ENCODE measurements at regions not wholly inside any gene's neighbourhood (a gene's known extent, or its start where the extent isn't known, plus 50 kb on each side); places are given as distances from the start of the nearest gene placed in this dataset.
"Not testable (repeated sequence)": the region's sequence is repeated elsewhere in the genome, so short reads cannot be mapped to it uniquely, and the experiment has no call there.

- not testable (repeated sequence) for DNase-seq
Observed at GRCh38 chr7:10649120-10649519, 324.6 kb upstream of the PHF14 start.

GRCh38 chr7:10655031-10655430, 318.6 kb upstream of the PHF14 start:
- no peak for DNase-seq

- DNase-seq = no peak
Observed at GRCh38 chr7:10657201-10657600, 316.5 kb upstream of the PHF14 start.

GRCh38 chr7:10657837-10658236, 315.8 kb upstream of the PHF14 start:
- no peak for DNase-seq

- DNase-seq = no peak
Observed at GRCh38 chr7:10662491-10662890, 311.2 kb upstream of the PHF14 start.

- no peak for DNase-seq
Observed at GRCh38 chr7:10662982-10663884, 310.4 kb upstream of the PHF14 start.

- DNase-seq = no peak
Observed at GRCh38 chr7:10672186-10672585, 301.5 kb upstream of the PHF14 start.

- DNase-seq = no peak
Observed at GRCh38 chr7:10677211-10677610, 296.5 kb upstream of the PHF14 start.

GRCh38 chr7:10677668-10678232, 295.9 kb upstream of the PHF14 start:
- DNase-seq = no peak

- no peak for DNase-seq
Observed at GRCh38 chr7:10684606-10685005, 289.1 kb upstream of the PHF14 start.

- DNase-seq = no peak
Observed at GRCh38 chr7:10685040-10685439, 288.6 kb upstream of the PHF14 start.

- no peak for DNase-seq
Observed at GRCh38 chr7:10688544-10688943, 285.1 kb upstream of the PHF14 start.

GRCh38 chr7:10696064-10696463, 277.6 kb upstream of the PHF14 start:
- DNase-seq = no peak

GRCh38 chr7:10703059-10703458, 270.6 kb upstream of the PHF14 start:
- DNase-seq = no peak

GRCh38 chr7:10703981-10704380, 269.7 kb upstream of the PHF14 start:
- no peak for DNase-seq

- DNase-seq = no peak
Observed at GRCh38 chr7:10704653-10705052, 269.0 kb upstream of the PHF14 start.

GRCh38 chr7:10706875-10707493, 266.7 kb upstream of the PHF14 start:
- DNase-seq = no peak

GRCh38 chr7:10707519-10707918, 266.2 kb upstream of the PHF14 start:
- DNase-seq = no peak

- DNase-seq = no peak
Observed at GRCh38 chr7:10708447-10708846, 265.2 kb upstream of the PHF14 start.

GRCh38 chr7:10718768-10719167, 254.9 kb upstream of the PHF14 start:
- DNase-seq = no peak

- DNase-seq = no peak
Observed at GRCh38 chr7:10720042-10720441, 253.6 kb upstream of the PHF14 start.

GRCh38 chr7:10721289-10721688, 252.4 kb upstream of the PHF14 start:
- no peak for DNase-seq

GRCh38 chr7:10723832-10724231, 249.8 kb upstream of the PHF14 start:
- DNase-seq = no peak

GRCh38 chr7:10724449-10724848, 249.2 kb upstream of the PHF14 start:
- no peak for DNase-seq

Data from right forelimb (tissue), 1 donor.